HG03280 (cell line): ENCODE measurements at regions not wholly inside any gene's neighbourhood (a gene's known extent, or its start where the extent isn't known, plus 50 kb on each side); places are given as distances from the start of the nearest gene placed in this dataset.

Experiments
- ATAC-seq: cut with Tn5 transposase; IDR thresholded peaks from one replicate; pipeline ENCODE4 v1.9.1; 2021; ENCODE audit warnings: mild to moderate bottlenecking, moderate library complexity; ENCODE audit not compliant: unreplicated experiment

DNA sequence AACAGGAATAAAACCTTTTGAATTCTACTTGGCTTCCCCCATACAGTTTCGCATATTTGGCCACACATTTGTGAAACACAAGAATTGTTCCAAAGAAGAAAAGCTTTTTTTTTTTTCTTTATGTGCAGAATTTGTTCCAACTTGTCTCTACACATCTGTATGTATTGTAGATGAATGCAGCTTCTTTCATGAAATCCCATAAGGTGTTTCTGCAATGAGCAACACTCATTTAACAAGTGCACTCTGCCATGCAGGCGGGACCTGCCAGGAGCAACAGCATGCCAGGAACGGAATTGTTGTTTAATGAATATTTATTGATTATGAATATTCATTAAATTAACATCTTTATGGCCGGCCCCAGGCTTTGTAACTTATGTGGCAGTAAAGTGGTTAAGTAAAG is 1075.0 kb downstream of the TTLL7 start:
- ATAC-seq: no peak

DNA sequence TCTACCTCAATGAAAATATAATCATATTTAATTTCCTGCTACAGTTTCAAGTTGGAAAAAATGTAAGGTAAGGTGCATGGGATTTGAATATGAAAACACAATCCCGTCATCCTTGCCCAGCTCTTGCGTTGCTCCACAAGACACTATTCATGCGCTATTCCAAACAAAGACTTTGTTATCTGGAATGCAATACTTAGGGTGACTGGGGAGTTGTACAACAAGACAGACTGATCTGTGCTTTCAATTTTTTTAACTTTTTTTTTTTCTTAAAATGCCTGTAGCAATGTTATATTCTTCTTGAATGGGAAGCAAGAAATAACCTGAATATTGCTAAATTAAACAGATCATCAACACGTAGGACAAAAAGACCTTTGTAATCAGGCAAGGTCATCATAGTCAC is 1077.2 kb downstream of the TTLL7 start:
- no peak for ATAC-seq

DNA sequence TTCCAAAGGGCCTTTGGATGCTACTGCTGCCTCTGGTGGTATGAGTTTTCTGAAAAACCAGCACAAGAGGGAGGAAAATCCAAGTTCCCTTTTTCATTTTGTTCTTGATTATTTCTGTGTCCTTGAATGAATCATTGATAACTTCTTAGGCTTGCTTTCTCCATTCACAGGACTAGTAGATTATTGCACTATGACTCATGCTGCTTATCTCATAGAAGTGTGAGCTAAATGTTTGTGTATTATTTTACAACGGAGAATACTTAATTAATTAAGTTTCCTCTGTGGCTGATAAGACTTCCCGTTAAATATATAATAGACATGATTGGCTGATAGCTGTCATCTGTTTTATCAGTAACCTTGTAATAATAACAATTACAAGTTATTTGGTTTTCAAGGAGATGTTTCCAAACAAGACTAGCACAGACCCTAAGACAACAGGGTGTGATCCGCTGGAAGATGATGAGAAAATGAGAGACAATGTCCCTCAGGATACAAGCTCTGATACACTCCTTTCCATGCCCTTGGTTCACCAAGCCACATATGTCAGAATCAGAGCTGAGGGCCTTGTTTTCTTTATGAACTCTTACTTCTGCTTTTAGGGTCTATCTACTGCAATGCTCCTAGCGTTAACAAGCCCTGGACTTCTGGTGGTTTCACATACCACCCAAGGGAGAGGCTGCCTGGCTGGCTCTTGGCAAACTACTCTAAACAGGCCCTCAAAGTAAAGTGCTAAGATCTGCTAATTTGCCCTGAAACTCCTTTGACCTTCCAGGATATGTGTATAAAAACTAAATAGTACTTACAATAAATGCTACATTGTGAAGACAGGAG is 1078.3 kb downstream of the TTLL7 start:
- ATAC-seq: no peak

DNA sequence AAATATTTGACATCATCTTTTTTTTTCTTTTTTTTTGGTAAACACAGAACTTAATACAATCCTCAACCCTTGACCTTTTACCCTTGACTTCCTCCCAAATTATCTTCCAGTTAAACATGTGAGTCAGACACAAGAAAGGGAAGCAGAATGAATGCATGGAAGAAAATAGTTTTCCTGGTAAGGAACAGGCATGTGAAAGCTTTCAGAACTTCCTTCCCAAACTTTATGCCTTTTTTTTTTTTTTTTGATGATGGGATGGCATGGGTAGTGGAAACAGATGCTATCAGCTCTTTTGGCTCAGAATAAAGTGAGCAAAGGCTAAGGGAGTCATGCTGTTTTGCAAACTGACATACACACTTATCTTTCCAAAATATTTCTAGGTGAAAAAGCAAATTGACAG is 1079.1 kb downstream of the TTLL7 start:
- no peak for ATAC-seq

DNA sequence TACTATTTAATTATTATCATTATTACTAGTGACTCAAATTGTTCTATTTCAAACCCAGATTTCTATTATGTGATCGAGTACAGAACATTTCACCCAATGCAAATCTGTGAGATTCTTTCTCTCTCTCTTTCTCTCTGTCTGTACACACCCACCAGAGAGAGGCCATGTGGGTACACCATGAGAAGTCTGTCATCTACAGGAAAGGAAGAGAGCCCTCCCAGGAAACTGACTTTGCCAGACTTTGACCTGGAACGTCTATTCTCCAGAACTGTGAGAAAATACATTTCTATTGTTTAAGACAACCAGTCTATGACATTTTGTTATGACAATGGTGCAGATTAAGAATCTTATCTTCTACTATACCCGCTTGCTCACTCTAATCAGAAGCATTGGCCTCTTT is 1091.6 kb downstream of the TTLL7 start:
- no peak for ATAC-seq

DNA sequence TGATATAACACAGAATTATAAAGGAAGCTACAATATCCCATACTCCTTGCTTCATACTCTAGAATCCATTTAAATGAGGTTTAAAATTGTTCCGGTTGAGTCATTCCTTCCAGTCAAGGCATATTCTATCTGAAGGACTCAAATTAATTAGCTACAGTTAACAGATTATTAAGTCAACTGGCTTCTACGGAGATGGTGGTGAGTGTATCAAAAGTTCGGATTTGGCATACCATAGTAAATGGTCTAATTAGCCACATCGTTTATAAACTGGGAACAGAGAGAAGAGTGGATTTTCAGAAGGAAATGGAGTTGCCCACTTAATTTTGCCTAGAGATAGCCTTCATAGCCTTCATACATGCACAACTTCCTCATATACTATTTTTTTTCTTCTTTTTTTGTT is 1095.3 kb downstream of the TTLL7 start:
- no peak for ATAC-seq

DNA sequence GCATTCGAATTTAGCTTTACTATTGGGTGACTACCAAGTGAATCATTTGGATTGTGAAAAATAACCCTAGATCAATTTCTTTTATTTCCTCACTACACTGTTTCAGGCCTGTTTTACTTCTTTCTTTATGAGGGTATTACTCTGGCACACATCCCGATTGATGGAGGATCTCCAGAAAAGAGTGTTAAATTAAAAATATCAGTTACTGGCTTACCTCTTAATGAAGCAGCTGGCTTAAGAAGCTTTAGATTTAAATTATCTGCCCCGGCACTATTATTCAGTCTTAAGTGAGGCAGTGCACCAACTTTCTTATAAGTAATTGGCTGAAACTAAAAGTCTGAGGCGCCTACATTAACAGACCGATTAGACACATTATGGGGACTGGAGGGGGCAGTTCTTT is 1097.4 kb downstream of the TTLL7 start:
- ATAC-seq: no peak

DNA sequence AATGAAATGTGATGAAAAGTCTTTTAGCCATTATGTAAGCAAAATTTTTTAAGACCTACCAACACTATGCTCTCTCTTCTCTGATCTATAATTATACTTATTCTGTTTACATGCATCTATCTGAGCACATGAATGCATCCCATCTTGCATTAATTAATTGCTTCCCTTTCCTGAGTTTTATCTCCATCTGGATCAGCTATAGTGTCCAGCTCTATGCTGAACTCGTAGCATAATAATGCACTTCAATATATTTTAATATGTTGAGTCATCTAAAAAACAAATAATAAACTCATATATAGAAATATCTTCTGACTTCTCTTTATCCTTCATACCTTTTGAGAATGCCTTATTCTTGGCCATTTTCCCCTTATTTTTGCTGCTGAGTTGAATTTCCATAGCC is 1097.8 kb downstream of the TTLL7 start:
- no peak for ATAC-seq

DNA sequence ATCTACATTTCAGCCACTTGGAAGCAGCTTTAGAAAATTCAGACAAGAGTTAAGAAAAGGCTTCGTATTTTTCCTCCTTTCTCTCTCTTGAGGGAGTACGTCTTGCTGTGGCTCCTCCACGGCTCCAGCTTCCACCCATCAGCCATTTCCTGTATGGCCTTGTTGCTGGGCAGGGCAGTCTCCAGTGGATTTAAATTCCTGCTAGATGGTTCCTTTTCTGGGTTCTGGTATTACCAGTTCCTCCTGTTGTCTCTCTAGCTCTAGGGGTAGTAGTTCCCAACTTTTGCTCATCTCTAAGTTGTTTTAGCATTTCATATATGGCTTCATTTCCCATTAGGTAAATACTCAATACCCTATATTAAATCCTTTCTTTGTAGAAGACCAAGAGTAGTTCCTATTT is 1098.3 kb downstream of the ADGRL2 start:
- ATAC-seq: no peak

DNA sequence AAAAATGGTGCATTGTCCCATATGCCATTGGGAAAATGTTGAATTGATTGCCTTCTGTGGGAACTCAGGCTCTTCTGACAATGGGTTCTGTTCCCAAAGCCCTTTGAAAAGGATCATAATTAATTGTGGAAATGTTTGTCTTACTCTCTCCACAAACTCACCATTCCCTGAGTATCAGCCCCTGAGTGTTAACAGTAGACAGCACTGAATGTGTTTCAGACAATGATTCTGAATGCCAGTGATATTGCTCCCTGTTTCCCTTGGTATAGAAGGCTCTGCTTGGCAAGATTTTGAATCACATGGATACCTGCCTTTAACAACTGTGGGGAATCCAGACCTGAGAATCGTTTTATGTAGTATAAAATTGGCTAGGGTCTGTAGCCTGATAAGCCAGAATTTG is 1096.8 kb downstream of the ADGRL2 start:
- ATAC-seq: no peak

DNA sequence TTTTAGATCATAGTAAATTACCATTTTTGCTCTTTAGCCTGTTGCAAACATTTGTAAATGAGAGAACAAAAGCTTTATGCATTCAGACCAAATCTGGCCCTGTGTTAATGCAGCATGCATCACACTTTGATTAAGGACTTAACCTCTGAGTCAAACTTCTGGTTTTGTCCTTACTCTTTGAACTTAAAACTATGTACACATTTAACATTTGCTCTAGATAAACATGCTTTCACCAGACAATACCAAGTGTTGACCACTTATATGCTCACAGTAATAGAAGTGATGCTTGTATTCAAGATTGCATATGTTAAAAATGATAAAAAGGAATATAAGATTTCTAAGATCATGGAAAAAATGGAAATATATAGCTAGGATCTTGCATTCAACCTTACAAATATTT is 1095.3 kb downstream of the ADGRL2 start:
- no peak for ATAC-seq

DNA sequence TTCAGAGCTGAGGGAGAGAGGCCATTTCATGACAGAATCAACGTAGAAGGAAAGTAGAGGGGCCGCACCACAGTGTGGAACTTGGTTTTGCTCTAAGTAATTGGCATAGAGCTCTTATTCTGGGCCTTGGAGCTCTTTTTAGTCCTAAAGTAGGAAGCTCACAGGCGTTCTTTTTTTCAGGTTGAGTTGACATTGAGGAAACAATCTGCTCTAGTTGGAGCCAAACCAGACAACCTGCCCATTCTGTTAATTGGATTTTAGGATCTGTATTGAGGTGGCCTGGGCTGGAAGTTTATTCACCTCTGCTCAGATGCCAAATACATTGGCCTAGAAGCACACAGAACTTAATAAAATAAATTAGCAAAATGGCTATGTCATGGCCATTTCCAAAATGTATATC is 1093.9 kb downstream of the ADGRL2 start:
- no peak for ATAC-seq

DNA sequence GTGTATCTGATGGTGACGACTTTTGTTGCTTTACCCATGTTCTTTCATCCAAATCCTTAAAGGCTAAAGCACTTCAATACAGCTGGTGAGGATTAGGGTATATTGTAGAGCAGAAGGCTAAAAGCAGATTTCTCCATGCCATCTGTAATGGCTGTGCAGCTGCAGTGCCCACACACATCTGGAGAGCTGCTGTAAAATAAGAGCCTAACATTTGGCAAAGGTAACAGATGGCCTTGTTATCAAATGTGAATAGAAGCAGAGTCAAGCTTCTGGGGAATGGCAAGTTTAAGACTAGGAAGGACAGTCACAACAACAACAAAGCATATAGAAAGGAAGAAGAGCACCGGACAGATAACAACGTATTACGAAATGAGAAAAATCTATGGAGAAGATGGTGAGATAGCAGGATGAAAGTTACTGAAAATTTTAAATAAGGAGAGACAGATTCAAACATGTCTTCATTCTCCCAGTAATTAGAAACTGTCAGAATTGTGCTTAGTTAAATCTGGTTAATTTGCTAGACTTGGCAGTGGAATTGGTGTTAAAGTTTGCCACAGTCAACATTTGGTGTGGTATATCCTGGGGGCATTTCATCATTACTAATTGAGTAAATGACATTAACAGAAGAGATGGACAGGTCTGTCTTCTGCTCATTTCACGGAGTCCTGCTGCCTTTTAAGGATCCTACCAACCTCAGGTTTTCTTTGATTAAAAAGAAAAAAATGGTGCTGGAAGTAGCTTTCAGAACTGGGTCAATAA is 1093.2 kb downstream of the ADGRL2 start:
- no peak for ATAC-seq

DNA sequence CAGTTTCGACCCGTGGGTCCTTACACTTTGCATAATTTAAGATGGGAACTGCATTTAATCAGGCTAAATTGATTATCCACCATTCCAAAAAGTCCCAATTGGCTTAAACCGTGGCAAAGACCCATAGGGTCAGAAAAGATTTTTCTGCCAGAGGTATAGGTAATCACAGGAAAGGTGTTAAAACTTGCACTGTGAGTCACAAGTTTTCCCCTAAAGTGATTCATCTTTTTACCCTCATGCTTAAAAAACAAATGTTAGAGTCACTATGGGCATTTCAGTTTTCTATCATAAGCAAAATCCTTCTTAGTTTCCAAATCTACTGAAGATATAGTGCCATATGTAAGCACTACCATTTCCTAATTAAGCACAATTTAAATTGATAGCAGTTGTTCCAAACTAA is 1079.8 kb downstream of the ADGRL2 start:
- ATAC-seq: no peak

DNA sequence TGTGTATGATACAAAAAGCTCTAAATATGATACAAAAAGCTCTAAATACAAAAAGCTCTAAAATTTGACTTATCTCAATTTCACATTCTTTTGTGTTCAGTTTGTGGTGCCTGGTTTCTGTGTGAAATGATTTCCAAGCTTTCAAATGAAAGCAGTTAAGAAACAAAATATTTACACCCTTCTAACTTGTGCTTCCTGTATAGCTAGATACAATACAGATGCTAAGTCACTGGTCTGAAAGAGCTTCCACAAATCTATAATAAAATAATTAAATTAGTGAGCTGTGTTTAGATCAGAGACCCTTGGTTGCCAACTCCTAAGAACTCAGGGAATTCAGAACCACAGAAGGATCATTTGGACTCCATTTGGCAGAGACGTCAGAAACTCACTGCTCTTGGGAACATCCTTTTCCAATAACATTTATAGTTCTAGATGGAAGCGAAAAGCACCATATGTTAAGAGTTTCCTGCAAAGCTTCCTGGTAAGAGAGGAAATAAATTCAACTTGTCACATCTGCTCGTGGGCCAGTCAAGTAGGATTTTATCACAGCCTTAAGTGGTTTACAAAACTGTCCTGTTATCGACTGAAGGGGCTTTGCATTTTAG is 1079.1 kb downstream of the ADGRL2 start:
- no peak for ATAC-seq

DNA sequence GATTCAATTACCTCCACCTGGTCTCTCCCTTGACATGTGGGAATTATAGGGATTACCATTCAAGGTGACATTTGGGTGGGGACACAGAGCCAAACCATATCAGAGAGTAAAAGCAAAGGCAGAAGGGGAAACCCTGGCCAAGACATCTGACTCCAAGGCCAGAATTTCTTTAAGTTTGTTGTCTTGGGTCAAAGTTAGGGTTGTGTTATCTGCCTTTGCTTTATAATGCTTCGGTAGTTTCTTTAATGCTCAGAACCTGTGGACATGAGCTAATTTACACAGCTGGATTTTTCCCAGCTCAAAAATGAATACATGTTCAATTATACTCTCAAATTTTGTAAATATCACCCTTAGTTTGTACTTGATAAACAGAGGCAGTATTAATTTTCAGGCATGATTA is 1074.4 kb downstream of the ADGRL2 start:
- no peak for ATAC-seq

DNA sequence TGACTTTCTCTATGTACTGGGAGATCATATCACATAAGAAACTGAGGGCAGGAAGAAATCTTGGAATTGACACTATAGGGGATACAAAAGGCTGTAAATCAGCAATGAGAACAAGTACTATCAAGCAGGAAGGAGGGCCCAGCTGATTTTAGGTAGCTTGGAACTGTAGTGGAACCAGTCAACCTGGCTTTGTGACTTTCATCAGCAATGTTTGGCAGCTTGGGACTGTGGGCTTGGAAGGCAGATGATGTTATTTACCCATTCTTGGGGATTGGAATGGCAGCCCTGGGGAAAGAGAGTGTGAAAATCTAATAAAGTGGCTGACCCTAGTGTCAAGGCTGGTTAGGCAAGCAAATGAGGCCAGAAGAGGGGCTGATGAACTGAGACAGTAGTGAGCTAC is 1073.3 kb downstream of the ADGRL2 start:
- ATAC-seq: no peak

DNA sequence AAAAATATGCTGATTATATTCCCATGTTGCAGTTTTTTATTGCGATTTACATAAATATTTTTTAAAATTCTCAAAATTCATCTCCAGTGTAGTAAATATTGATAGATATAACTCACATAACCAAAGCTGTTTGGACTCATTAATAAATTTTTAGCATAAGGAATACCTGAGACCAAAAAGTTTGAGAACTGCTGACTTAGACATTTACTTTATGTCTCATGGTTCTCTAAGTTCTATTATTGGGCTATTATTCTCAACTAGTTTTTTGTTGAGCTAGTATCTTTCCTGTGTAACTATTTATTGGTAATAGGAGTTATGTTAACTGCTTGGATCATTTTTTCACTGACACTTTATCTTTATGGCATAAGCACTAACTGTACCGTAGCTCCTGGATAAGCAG is 1069.6 kb downstream of the ADGRL2 start:
- no peak for ATAC-seq

DNA sequence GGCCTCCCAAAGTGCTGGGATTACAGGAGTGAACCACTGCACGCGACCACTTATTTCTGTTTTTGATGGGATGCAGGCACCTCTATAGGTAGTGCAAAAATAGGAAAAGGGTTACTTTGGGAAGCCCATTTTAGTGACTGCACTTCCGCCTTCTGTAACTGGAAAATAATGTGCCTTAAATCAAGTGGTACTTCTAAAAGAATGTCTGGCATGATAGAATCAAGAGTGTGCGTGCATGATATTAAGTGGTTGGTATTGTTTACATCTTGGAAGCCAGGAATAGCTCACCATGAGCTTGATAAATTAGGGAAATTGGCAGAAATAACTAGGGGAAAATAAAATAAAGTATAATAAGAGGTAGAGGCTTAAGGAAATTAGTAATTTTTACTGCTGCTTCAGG is 1067.0 kb downstream of the ADGRL2 start:
- ATAC-seq: no peak

DNA sequence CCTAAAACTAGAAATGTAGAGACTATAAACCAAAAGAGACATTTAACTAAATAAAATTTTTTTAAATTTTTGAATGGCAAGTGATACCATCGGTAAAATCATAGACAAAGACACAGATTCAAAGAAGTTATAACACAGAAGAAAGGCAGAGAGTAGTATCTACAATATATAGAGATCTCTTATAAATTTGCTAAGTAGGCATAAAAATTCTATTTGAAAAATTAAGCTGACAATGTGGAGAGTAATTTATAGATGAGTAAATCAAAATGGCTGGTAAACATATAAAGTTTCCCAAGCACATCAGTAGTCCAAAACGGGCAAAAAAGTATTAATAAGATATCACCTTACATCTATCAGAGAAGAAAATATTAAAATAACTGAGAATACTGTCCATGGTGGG is 1061.0 kb downstream of the ADGRL2 start:
- no peak for ATAC-seq

DNA sequence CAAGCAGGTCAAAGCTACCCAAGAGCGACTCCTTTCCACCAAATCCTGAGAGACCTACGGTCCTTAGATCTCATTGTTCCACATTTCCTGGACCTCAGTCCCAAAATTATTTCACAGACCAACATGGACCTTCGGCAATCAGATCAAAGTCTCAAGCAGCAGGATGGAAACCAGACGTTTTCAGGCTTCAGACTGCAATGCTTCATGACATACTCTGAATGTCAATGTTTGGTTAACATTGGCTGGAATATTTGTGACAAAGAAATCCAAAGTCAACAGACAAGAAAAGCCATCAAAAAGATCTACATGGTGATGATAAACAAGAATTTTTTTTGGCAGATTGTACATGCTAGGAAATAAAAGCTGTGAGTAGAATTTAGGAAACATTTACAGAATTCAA is 1057.3 kb downstream of the ADGRL2 start:
- ATAC-seq: no peak

DNA sequence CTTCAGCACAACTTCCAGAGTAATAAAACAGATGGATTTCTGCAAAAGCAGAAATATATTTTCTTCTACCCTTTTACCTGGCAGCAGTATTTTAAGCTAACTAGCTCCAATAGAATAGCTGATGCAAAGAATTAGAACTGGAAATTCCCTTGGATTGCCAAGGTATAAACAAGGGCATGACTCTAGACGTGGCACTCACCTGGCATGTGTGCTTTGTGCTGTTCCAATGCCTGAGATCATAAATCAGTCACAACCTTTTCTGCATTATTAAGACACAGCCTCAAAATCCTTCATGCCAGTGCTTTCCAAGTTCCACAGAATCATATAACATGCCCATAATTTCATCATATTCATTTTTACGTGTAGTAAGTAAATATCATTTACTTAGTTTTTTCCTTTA is 1048.7 kb downstream of the ADGRL2 start:
- ATAC-seq: no peak
